PFSK-1 (cell line): ENCODE measurements at regions not wholly inside any gene's neighbourhood (a gene's known extent, or its start where the extent isn't known, plus 50 kb on each side); places are given as distances from the start of the nearest gene placed in this dataset.

Experiments used
- POLR2AphosphoS5 ChIP-seq: IDR thresholded peaks from 2 replicates; pipeline ENCODE4 v1.6.1; 2012; ENCODE audit warnings: low read depth, mild to moderate bottlenecking, control low read depth, low read length, moderate library complexity
- SIN3A ChIP-seq: IDR thresholded peaks from 2 replicates; pipeline ENCODE4 v1.6.1; 2012; ENCODE audit warnings: mild to moderate bottlenecking, low read length, moderate library complexity, borderline replicate concordance; ENCODE audit not compliant: insufficient read depth
- TAF1 ChIP-seq: IDR thresholded peaks from 2 replicates; pipeline ENCODE4 v1.6.1; 2012; ENCODE audit warnings: low read length, control low read depth, borderline replicate concordance; ENCODE audit not compliant: insufficient read depth
- TF ChIP-seq, protein P1 (sequence below), 2 experiments: IDR thresholded peaks; 2 replicates each; pipeline versions ENCODE4 v1.6.1 to v1.8.0; 2011 to 2012; ENCODE audit warnings: low read depth in 2 of 2, low read length in 2 of 2, control low read depth in 1 of 2, inconsistent platforms in 1 of 2, mild to moderate bottlenecking in 1 of 2, moderate library complexity in 1 of 2; ENCODE audit not compliant: insufficient read depth in 1 of 2

- TF ChIP-seq, protein P1, sequence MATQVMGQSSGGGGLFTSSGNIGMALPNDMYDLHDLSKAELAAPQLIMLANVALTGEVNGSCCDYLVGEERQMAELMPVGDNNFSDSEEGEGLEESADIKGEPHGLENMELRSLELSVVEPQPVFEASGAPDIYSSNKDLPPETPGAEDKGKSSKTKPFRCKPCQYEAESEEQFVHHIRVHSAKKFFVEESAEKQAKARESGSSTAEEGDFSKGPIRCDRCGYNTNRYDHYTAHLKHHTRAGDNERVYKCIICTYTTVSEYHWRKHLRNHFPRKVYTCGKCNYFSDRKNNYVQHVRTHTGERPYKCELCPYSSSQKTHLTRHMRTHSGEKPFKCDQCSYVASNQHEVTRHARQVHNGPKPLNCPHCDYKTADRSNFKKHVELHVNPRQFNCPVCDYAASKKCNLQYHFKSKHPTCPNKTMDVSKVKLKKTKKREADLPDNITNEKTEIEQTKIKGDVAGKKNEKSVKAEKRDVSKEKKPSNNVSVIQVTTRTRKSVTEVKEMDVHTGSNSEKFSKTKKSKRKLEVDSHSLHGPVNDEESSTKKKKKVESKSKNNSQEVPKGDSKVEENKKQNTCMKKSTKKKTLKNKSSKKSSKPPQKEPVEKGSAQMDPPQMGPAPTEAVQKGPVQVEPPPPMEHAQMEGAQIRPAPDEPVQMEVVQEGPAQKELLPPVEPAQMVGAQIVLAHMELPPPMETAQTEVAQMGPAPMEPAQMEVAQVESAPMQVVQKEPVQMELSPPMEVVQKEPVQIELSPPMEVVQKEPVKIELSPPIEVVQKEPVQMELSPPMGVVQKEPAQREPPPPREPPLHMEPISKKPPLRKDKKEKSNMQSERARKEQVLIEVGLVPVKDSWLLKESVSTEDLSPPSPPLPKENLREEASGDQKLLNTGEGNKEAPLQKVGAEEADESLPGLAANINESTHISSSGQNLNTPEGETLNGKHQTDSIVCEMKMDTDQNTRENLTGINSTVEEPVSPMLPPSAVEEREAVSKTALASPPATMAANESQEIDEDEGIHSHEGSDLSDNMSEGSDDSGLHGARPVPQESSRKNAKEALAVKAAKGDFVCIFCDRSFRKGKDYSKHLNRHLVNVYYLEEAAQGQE (IDR thresholded peaks at IDR 0.05; ENCODE audit: insufficient read depth in 1 of 2, low read depth in 2 of 2, low read length in 2 of 2) = no peak
- TF ChIP-seq SIN3A (no peak), POLR2AphosphoS5 (no peak), TAF1 (no peak)
Measured at GRCh38 chr22:49476800-49477400, 350.8 kb downstream of the BRD1 start.
